ENCODE measurements at regions not wholly inside any gene's neighbourhood (a gene's known extent, or its start where the extent isn't known, plus 50 kb on each side); places are given as distances from the start of the nearest gene placed in this dataset.

- TF ChIP-seq CTCF (IDR thresholded peaks at IDR 0.05) (no peak), POLR2A (IDR thresholded peaks at IDR 0.05) (no peak)
Observed at GRCh38 chr14:101183376-101184103, 280.0 kb upstream of the RTL1 start.
